ENCODE measurements at regions not wholly inside any gene's neighbourhood (a gene's known extent, or its start where the extent isn't known, plus 50 kb on each side); places are given as distances from the start of the nearest gene placed in this dataset.

GRCh38 chr2:8534729-8535468 lies 147.0 kb upstream of the ID2 start:
- DNase-seq (ENCODE audit: low read depth in 1 of 2, low spot score in 1 of 2): no peak

GRCh38 chr2:8535469-8535795 lies 146.4 kb upstream of the ID2 start:
- DNase-seq (ENCODE audit: low read depth in 1 of 2, low spot score in 1 of 2): no peak

GRCh38 chr2:8535821-8536685 lies 145.8 kb upstream of the ID2 start:
- DNase-seq (ENCODE audit: low read depth in 1 of 2, low spot score in 1 of 2): no peak

- DNase-seq (ENCODE audit: low read depth in 1 of 2, low spot score in 1 of 2): no peak
Measured at GRCh38 chr2:8536686-8537561, 144.9 kb upstream of the ID2 start.

GRCh38 chr2:8537562-8538155 lies 144.2 kb upstream of the ID2 start:
- DNase-seq (ENCODE audit: low read depth in 1 of 2, low spot score in 1 of 2): no peak

GRCh38 chr2:8538531-8538930 lies 143.3 kb upstream of the ID2 start:
- no peak for DNase-seq (ENCODE audit: low read depth in 1 of 2, low spot score in 1 of 2)

- no peak for DNase-seq (ENCODE audit: low read depth in 1 of 2, low spot score in 1 of 2)
Measured at GRCh38 chr2:8538931-8539621, 142.8 kb upstream of the ID2 start.

GRCh38 chr2:8539743-8540551 lies 141.9 kb upstream of the ID2 start:
- DNase-seq (ENCODE audit: low read depth in 1 of 2, low spot score in 1 of 2): no peak

- no peak for DNase-seq (ENCODE audit: low read depth in 1 of 2, low spot score in 1 of 2)
Measured at GRCh38 chr2:8540552-8541055, 141.3 kb upstream of the ID2 start.

GRCh38 chr2:8541223-8541622 lies 140.6 kb upstream of the ID2 start:
- DNase-seq (ENCODE audit: low read depth in 1 of 2, low spot score in 1 of 2): no peak

- DNase-seq (ENCODE audit: low read depth in 1 of 2, low spot score in 1 of 2): no peak
Measured at GRCh38 chr2:8541636-8542035, 140.2 kb upstream of the ID2 start.

GRCh38 chr2:8542381-8543059 lies 139.3 kb upstream of the ID2 start:
- DNase-seq (ENCODE audit: low read depth in 1 of 2, low spot score in 1 of 2): no peak

- DNase-seq (ENCODE audit: low read depth in 1 of 2, low spot score in 1 of 2): peak in 1 of 2 donors; percentile 48
Measured at GRCh38 chr2:8543060-8543382, 138.8 kb upstream of the ID2 start.

GRCh38 chr2:8543383-8544170 lies 138.3 kb upstream of the ID2 start:
- peak in 1 of 2 donors; percentile 62 for DNase-seq (ENCODE audit: low read depth in 1 of 2, low spot score in 1 of 2)

GRCh38 chr2:8544171-8544785 lies 137.6 kb upstream of the ID2 start:
- DNase-seq (ENCODE audit: low read depth in 1 of 2, low spot score in 1 of 2): no peak

GRCh38 chr2:8544786-8545694 lies 136.8 kb upstream of the ID2 start:
- peak; percentile 39 to 79 for DNase-seq (ENCODE audit: low read depth in 1 of 2, low spot score in 1 of 2)
